DOHH2 (cell line): ENCODE measurements at regions not wholly inside any gene's neighbourhood (a gene's known extent, or its start where the extent isn't known, plus 50 kb on each side); places are given as distances from the start of the nearest gene placed in this dataset.

Source experiments
- H3F3A ChIP-seq: fragments of 200-600 bp; sonication (generic), shearing (Covaris generic); 2 replicates; pipeline ENCODE4 v1.6.0; 2016; ENCODE audit warnings: antibody characterized with exemption, mild to moderate bottlenecking; ENCODE audit not compliant: control insufficient read depth, insufficient read depth
- H3K27ac ChIP-seq: fragments of 200-600 bp; sonication (generic); 2 replicates; pipeline ENCODE4 v1.5.1; 2014; ENCODE audit warnings: low read depth, mild to moderate bottlenecking, low read length, moderate library complexity
- H3K27me3 ChIP-seq: fragments of 200-600 bp; sonication (generic); 2 replicates; pipeline ENCODE4 v1.6.1; 2014; ENCODE audit warnings: mild to moderate bottlenecking, low read length, mixed read lengths; ENCODE audit not compliant: control insufficient read depth
- H3K36me3 ChIP-seq: fragments of 200-600 bp; sonication (generic); 2 replicates; pipeline ENCODE4 v1.6.1; 2014; ENCODE audit warnings: mild to moderate bottlenecking, low read length, moderate library complexity, mixed read lengths; ENCODE audit not compliant: control insufficient read depth
- H3K4me1 ChIP-seq: fragments of 200-600 bp; sonication (generic); 2 replicates; pipeline ENCODE4 v1.6.1; 2014; ENCODE audit warnings: mild to moderate bottlenecking, low read length, mixed read lengths; ENCODE audit not compliant: control insufficient read depth
- H3K4me2 ChIP-seq: fragments of 200-600 bp; sonication (generic); 2 replicates; pipeline ENCODE4 v1.6.0; 2014; ENCODE audit warnings: mild to moderate bottlenecking, low read length, moderate library complexity
- H3K4me3 ChIP-seq: fragments of 200-600 bp; sonication (generic); 2 replicates; pipeline ENCODE4 v1.5.1; 2014; ENCODE audit warnings: mild to moderate bottlenecking, low read length, mixed read lengths
- H3K79me2 ChIP-seq: fragments of 200-600 bp; sonication (generic); 2 replicates; pipeline ENCODE4 v1.6.1; 2014; ENCODE audit warnings: mild to moderate bottlenecking, low read length, mixed read lengths; ENCODE audit not compliant: control insufficient read depth
- H3K9me2 ChIP-seq: fragments of 200-600 bp; sonication (generic); replicated peaks from 2 replicates; pipeline ENCODE4 v1.6.1; 2014; ENCODE audit warnings: mild to moderate bottlenecking, low read length, mixed read lengths; ENCODE audit not compliant: control insufficient read depth
- H3K9me3 ChIP-seq: fragments of 200-600 bp; sonication (generic); 2 replicates; pipeline ENCODE4 v1.6.1; 2014; ENCODE audit warnings: antibody characterized with exemption, low read length, mixed read lengths; ENCODE audit not compliant: control insufficient read depth, insufficient read depth
- H4K20me1 ChIP-seq: fragments of 200-600 bp; sonication (generic); 2 replicates; pipeline ENCODE4 v1.6.0; 2014; ENCODE audit warnings: low read depth, mild to moderate bottlenecking, antibody characterized with exemption, low read length, moderate library complexity; ENCODE audit not compliant: control insufficient read depth, insufficient read depth
- CTCF ChIP-seq: fragments of 200-600 bp; sonication (generic); IDR thresholded peaks from one replicate; pipeline ENCODE4 v1.5.1; 2014; ENCODE audit warnings: antibody characterized with exemption, mild to moderate bottlenecking, low read depth, low read length; ENCODE audit not compliant: poor library complexity, severe bottlenecking
- EZH2phosphoT487 ChIP-seq: fragments of 200-600 bp; sonication (generic); IDR thresholded peaks from 2 replicates; pipeline ENCODE4 v1.6.1; 2017; ENCODE audit warnings: borderline replicate concordance, mild to moderate bottlenecking, antibody characterized with exemption, low read length, moderate library complexity, mixed read lengths

- H3K36me3 ChIP-seq = no peaks in the 10 kb centered on the region
- no peaks in the 10 kb centered on the region for H3F3A ChIP-seq
- no peak overlapping the region for H3K4me2 ChIP-seq
- H4K20me1 ChIP-seq = no peaks in the 10 kb centered on the region
- H3K27ac ChIP-seq = no peak overlapping the region
- no peaks in the 10 kb centered on the region for H3K9me3 ChIP-seq
- no peaks in the 10 kb centered on the region for H3K79me2 ChIP-seq
- H3K9me2 ChIP-seq = no peaks in the 10 kb centered on the region
- H3K4me1 ChIP-seq = no peaks in the 10 kb centered on the region
- TF ChIP-seq CTCF = no peak
- no peak for TF ChIP-seq EZH2phosphoT487
- H3K27me3 ChIP-seq = no peaks in the 10 kb centered on the region
- H3K4me3 ChIP-seq = no peak overlapping the region
Observed at GRCh38 chr10:18976696-18977251, 71.8 kb upstream of the MALRD1 start.

- no peaks in the 10 kb centered on the region for H3K9me3 ChIP-seq
- TF ChIP-seq EZH2phosphoT487 = no peak
- TF ChIP-seq CTCF = no peak
- no peaks in the 10 kb centered on the region for H3K36me3 ChIP-seq
- H3K9me2 ChIP-seq = no peaks in the 10 kb centered on the region
- no peak overlapping the region for H3K4me2 ChIP-seq
- H3K4me1 ChIP-seq = no peaks in the 10 kb centered on the region
- H3K27me3 ChIP-seq = no peaks in the 10 kb centered on the region
- H3F3A ChIP-seq = no peaks in the 10 kb centered on the region
- no peaks in the 10 kb centered on the region for H3K79me2 ChIP-seq
- H3K27ac ChIP-seq = no peak overlapping the region
- no peak overlapping the region for H3K4me3 ChIP-seq
- H4K20me1 ChIP-seq = no peaks in the 10 kb centered on the region
Observed at GRCh38 chr10:18980089-18980629, 68.4 kb upstream of the MALRD1 start.

GRCh38 chr10:18984531-18984930 lies 64.1 kb upstream of the MALRD1 start:
- Histone ChIP-seq H3K27me3 (no peaks in the 10 kb centered on the region), H3K36me3 (no peaks in the 10 kb centered on the region), H3K27ac (no peak overlapping the region), H3K4me1 (no peaks in the 10 kb centered on the region), H4K20me1 (no peaks in the 10 kb centered on the region), H3K79me2 (no peaks in the 10 kb centered on the region), H3K9me2 (no peaks in the 10 kb centered on the region), H3K4me2 (no peak overlapping the region), H3F3A (no peaks in the 10 kb centered on the region), H3K9me3 (peaks cover 4% of the 10 kb centered on the region; the same call in 1 of the 2 replicates), H3K4me3 (no peak overlapping the region)
- TF ChIP-seq EZH2phosphoT487 = no peak
- TF ChIP-seq CTCF = no peak
